Loucy (cell line): ENCODE measurements at regions not wholly inside any gene's neighbourhood (a gene's known extent, or its start where the extent isn't known, plus 50 kb on each side); places are given as distances from the start of the nearest gene placed in this dataset.
"Not testable (repeated sequence)": the region's sequence is repeated elsewhere in the genome, so short reads cannot be mapped to it uniquely, and the experiment has no call there.

ENCODE experiments used
- CTCF ChIP-seq: fragments of 200-600 bp; sonication (generic); conservative IDR thresholded peaks from 2 replicates; pipeline ENCODE4 v1.5.1; 2014; ENCODE audit warnings: mild to moderate bottlenecking, antibody characterized with exemption, low read length
- EZH2phosphoT487 ChIP-seq: fragments of 200-600 bp; IDR thresholded peaks from 2 replicates; pipeline ENCODE4 v1.6.1; 2018; ENCODE audit warnings: antibody characterized with exemption, mild to moderate bottlenecking, moderate library complexity, borderline replicate concordance

- not testable (repeated sequence) for TF ChIP-seq CTCF, EZH2phosphoT487
Observed at GRCh38 chr7:96782686-96783298, 73.1 kb upstream of the SEM1 start.
